CD4-positive, alpha-beta T cell treated with Interleukin-4 for 4 hours (primary cell): ENCODE measurements at regions not wholly inside any gene's neighbourhood (a gene's known extent, or its start where the extent isn't known, plus 50 kb on each side); places are given as distances from the start of the nearest gene placed in this dataset.
"Not testable (repeated sequence)": the region's sequence is repeated elsewhere in the genome, so short reads cannot be mapped to it uniquely, and the experiment has no call there.

Experiments
- DNase-seq: peaks from one replicate; pipeline ENCODE4 v3.0.0-alpha.2; 2020

DNA sequence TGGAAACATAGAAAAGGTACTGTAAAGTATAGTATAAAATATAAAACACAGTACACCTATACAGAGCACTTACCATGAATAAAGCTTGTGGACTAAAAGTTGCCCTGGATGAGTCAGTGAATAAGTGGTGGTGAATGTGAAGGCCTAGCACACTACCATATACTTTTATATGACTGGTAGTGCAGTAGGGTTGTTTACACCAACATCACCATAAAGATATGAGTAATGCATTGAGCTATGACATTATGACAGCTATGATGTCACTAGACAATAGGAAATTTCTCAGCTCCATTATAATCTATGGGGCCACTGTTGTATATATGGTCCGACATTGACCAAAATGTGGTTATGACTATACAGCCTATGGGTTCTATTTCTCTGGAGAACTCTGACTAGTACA, 291.8 kb upstream of the ACTBL2 start:
- no peak for DNase-seq

DNA sequence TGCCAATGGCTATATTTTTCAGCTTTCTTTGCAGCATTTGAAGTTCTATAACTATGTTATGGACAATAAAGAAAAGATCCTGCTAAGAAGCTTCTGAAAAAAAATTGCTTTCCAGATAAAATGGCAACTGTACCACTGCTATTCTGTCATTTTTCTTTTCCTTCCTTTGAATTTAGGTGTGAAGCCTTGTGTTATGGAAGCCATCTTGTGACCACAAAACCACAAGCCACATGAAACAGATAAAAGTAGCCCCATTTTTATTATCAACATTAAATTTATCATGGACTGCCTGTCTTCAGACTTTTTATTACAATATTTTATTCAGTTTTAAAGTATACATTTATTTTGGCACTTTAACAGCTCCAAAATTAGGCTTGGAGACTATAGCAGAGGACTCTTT, 289.9 kb upstream of the ACTBL2 start:
- no peak for DNase-seq

DNA sequence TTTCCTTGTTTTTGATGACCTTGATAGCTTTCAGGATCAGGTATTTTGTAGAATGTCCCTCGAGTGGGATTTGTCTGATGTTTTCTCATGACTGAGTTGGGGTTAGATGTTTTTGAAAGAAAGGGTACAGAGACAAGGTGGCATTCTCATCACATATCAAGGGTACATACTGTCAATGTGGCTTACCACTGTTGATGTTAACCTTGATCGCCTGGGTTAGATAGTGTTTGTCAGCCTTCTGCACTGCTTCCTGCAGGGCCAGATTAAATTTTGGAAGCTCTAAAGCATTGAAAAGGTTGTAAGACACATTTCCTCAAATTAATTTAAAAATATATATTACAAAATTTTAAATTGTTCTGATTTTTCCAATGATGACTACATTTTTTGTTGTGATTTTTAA, 287.4 kb upstream of the ACTBL2 start:
- no peak for DNase-seq

DNA sequence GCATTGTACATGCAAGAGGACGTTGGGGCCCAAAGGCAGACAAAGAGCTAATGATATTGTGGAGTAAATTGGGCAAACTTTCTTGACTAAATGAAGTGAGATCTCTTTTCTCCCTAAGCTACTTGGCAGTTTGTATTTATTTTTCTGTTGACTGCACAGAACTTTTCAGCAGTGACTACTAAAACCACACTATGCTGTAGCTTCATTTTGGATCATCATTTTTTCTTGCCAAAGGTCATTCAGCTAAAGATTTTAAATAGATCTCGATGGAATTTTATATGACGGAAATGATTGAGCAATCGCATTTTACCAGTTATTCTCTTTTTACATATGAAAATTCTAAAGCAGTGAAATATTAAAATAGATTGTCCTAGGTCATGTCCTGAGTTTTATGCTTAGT, 286.1 kb upstream of the ACTBL2 start:
- DNase-seq, result no peak

DNA sequence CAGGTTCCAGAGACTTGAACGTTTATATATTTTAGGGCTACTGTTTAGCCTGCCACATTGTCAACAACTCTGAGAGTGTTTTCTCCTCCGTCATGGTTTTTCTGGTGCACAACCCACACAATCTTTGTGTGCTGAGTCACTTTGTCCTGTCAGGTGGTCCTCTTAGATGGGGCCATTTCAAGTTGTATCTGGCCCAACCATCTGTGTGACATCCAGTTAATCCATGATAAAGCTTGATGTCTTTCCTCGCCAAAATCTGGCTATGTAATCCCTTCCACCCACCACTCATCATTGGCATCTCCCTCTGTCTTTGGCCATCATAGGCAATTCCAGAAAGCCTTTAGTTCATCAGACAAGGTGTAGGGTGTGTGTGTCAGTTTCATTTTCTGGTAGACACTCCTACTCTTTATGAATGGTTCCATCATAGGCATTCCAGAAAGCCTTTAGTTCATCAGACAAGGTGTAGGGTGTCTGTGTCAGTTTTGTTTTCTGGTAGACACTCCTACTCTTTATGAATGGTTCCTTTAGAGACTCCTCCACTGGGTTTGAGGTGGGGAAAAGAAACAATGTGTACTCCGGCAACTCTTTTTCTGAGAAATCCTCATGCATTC, 282.0 kb upstream of the ACTBL2 start:
- DNase-seq, result no peak

DNA sequence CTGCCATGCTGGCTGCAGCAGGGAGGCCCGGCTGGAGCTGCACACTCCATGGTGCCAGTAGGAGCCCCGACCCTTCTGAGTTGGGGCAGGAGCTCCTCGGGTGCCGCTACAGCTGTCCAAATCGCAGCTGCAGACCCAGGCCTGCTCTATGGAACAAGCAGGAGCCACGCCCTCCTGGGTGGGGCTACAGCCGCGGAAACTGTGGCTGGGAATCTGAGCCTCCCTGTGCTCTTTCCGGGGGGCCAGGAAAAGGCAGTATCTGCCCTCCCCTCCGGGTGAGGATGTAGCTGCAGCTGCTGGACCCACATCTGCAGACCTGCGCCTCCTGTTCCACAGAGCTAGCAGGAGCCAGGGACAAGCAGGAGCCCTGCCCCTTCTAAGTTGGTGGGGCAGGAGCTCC, 278.9 kb upstream of the ACTBL2 start:
- DNase-seq, result no peak

DNA sequence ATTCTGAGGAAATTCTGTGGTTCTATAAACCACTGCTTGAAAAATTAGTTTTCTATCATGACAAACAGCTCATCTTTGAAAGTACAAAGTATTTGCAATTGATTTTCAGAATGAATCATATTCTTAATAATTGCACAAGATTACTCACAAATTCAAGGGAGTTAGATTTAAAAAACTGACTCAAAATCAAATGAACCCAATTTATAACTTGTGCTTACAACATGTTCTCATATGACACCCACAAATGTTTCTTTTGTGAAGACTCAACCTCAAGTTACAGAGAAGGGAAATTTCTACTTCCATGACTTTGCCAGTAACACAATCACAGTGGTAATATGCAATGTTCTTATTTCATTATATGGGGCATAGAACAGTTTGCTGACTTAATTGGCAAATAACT, 272.0 kb upstream of the ACTBL2 start:
- DNase-seq, result no peak

DNA sequence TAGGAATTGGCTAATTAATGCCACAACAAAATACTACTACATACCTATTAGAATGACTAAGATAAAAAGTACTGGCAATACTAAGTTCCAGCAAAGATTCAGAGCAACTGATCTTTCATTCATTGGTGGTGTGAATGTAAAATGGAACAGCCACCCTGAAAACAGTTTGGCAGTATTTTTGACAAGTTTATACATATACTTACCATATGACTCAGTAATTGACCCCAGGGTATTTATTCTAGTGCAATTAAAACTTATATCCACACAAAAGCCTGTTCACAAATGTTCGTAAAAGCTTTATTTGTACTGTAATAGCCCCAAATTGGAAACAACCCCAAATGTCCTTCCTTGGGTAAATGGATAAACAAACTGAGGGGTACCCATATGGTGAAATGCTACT, 270.8 kb upstream of the ACTBL2 start:
- DNase-seq, result no peak

DNA sequence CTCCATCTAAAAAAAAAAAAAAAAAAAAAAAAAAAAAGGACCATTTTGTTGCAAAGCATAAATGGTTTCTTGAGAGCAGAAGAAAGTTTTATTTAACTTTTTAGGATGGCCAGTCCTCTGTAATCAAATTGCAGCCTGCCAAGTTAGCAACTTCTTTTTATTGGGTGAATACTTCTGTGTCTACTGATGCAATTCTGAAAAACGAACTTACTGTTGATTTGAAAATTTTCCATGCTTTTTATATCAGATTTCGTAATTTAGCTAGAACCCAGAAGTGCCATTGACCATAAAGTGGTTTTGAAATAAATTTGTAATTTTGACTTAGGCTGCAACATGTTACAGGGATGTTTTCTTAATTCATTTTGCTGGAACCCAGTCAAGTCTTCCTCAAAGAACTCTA, 269.1 kb upstream of the ACTBL2 start:
- DNase-seq, result no peak

DNA sequence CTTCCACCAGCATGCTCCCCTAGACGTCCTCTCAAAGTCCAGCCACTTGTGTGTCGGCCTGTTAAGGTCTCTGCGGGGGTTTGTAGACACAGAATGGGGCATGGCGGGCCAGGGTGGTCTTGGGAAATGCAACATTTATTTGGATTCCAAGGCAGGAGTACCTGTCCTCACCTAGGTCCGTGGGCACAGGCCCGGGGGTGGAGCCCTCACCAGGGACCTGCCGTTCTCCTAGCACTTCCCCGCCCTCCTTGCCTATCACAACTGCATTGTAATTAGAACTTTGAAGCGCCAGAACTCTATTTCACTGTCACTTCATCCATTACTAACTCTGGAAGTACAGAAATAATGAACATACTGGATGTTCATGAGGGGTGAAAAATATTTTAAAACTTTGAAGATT, 268.3 kb upstream of the ACTBL2 start:
- no peak for DNase-seq

DNA sequence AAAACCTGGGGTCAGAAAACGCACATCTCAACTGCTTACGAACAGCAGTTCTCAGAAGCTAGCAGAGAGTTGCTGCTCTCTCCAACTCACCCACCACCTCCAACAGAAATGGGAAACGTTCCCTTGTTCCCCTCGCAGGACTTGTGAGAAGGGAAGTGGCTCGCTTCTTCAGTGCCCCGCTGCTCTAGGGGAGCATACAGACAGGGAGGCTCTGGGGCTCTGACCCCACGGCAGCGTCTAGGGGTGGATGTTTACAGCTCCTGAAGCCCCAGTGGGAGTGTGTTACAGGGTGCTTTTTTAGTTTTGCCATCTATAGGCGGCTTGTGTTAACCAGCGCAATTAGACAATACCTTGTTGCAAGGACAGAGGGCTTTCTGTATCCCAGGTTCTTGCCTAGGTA, 267.7 kb upstream of the ACTBL2 start:
- no peak for DNase-seq

DNA sequence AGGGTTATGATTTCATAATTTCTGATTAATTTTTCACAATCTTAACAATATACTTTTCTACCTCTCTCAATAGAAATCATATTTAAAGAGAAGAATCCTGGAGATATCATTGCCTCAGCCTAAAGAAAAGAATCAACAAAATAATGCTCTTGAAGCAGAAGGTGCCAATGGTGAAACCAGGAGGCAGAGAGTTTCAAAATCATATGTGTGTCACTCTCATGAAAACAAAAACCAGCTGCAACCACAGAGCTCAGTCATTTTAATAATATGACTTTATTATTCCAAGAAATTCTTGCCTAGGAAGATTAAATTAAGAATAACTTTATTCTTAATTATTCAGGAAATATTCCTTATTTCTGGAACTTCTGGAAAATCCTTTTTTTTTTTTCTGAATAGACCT, 266.8 kb upstream of the ACTBL2 start:
- no peak for DNase-seq

DNA sequence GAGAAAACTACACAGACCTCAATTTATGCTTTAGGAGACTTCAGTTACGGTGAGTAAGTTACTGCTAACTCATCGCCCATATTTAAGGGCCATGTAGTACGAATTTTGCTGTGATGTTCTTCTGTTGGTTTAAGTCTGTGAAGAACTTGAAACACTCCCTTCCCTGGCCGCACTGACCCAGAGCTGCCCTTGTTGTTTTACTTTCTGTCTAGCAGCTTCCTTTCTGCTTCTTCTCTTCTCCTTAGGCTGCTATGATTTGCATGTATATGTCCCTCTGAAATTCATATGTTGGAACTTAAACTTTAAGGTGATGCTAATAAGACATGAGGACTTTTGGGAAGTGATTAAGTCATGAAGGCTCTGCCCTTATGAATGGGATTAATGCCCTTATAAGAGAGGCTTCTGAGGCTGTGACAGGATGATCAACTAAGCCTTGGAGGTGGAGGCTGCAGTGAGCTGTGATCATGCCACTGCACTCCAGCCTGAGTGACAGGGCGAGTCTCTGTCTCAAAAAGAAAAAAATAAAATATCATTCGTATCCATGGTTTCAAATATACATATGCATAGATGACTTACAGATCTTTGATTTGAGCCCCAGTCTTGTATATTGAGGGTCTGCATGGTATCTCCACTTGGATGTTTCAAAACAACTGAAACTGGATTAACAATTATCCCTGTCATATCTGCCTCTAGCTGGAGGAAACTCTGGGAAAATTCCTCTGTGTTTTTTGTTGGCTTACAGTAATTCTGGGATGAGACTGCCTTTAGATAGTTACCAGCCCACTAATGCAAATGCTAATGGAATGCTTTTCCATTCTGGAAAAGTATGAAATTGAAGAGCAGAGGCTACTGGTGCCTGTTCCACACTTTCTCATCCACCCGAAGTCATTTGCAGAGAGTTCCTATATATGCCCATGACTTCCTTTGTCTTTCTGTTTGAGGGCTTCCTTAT, 263.4 kb upstream of the ACTBL2 start:
- no peak for DNase-seq

DNA sequence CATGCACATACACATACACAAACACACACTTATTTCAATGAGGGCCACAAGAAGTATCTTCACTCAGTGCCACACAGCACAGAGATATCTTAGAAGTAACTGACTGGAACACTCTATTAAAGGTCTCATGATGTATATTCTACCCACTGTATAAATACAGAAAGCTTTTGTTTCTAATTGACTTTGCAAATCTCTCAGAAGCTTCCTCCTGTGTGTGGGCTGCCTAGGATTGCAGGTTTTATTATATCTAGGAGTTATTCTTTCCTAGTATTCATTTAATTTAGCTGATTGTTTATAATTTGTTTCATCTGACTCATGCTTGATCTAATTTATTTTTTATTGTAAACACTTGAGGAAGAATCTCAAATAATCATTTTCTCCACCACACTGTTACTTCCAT, 262.4 kb upstream of the ACTBL2 start:
- DNase-seq, result no peak

DNA sequence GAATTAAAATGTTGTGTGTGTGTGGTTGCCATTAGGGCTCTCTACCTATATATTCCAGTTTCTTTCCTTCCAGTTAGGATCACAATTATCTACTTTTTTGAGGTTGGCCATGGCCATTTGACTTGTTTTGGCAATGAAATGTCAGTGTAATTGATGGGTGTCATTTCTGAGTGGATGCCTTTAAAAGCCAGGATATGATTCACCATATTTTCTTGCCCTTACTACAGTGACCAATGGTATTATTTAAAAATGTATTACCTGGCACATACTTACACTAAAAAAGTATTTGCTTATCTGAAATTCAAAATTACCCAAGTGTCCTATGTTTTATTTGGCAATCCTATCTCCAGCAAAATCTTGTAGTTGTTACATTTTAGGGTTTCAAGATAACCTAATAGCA, 258.7 kb upstream of the ACTBL2 start:
- no peak for DNase-seq

DNA sequence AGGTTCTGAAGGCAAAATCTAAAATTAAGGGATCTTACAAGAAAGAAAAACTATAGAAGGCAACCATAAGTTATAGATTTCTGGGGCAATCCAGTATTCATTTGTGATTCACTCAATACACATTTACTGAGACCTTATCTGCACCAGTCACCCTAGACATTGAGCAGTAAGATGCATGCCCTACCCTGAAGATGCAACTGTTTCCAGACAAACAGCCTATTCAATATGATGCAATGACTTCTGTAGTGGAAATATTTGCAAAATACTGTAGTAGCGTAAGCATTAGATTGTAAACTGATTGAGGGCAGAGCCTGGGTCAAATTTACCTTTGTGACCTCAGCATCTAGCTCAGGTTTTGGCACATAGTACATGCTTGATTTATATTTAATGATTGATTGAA, 256.2 kb upstream of the ACTBL2 start:
- DNase-seq, result no peak

DNA sequence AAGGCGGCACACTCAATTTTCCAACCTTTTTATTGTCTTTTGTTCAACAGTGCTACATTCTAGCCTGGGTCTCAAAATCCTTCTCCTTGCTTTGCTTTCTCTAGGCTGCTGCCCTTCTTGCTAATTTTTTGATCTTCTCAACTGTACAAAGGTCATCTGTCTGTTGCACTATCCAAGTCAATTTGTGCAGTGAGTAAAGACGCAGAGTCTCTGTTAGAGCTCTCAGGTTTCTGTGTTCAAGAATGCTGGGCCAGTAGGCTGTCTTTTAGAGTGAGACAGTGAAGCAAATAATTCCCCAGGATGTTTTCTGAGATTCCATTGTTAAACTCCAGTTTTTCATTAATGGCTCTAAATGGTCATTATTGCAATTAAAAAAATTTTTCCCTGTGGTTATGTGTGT, 255.7 kb upstream of the ACTBL2 start:
- DNase-seq, result no peak

DNA sequence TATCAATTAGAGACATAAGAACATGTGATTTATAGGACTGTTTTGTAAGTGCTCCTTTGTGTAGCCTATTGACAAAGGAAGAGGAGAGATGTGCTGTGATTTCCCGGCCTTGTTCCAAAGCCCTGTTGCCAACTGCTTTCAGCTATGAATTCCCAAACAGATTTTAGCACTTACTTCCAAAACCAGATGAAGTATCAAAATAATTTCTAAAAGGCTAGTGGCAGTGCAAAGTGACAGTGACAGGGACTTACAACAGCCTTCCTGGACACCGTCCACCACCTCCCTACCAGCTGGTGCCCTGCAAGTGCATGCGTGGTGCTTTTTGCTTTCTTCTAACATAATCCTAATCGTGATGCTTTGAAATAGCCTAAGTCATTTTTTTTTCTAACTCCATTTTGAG, 254.1 kb upstream of the ACTBL2 start:
- no peak for DNase-seq

DNA sequence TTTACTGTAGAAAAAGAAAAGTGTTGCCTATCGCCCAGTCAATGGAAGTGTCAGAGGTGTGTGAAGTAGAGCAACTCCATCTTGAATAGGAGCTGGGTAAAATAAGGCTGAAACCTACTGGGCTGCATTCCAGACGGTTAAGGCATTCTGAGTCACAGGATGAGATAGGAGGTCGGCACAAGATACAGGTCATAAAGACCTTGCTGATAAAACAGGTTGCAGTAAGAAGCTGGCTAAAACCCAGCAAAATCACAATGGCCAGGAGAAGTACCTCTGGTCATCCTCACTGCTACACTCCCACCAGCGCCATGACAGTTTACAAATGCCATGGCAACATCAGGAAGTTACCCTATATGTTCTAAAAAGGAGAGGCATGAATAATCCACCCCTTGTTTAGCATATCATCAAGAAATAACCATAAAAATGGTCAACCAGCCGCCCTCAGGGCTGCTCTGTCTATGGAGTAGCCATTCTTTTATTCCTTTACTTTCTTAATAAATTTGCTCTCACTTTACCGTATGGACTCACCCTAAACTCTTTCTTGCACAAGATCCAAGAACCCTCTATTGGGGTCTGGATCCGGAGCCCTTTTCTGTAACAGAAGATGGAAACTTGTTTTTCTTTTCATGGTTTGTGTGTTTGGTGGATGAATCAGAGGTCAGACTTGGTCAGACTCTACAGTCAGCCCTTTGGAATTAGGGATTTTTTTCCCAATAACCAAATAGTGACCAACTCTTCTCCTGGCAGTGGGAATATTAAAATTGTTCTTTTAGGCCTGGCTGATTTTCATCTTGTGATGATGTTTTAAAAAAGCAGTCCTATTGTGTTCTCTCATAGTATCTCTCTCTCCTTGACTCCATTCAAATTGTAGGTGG, 252.9 kb upstream of the ACTBL2 start:
- DNase-seq, result not testable (repeated sequence)

DNA sequence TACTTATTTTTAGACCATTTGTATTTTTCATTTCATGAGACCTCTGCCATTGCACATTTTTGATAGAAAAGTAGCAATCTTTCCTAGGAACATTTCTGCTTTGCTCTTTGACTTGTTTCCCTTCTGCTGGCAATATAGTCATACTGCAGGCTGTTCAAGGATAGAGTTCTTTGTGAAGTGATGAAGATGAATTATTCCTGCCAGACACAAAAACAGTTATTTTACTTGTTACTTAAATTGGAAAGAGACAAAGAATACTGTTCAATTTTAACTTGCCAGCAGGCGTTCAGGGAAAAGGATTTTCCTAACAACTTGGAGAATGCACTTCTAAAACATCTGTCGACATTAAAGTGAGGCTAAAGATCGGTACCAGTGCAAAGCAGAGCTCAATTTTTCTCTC, 251.7 kb upstream of the ACTBL2 start:
- DNase-seq, result no peak

DNA sequence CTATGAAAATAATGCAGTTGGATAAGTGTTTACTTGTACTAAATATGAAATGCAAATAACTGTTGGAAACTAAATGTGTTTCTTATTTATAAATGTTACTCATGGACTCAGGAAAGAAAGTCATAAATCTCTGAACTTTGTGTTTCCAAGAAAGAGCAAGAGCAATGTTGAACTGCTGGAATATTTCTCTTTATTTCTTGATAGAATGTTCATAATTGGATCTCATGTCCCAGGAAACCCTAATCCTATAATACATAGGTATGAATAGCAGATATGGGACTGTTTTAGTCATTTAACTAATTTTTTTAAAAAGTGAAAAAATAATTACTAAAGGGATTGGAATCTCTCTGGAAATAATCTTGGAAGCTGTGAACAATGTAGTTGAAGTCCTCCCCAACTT, 245.0 kb upstream of the ACTBL2 start:
- DNase-seq, result no peak

DNA sequence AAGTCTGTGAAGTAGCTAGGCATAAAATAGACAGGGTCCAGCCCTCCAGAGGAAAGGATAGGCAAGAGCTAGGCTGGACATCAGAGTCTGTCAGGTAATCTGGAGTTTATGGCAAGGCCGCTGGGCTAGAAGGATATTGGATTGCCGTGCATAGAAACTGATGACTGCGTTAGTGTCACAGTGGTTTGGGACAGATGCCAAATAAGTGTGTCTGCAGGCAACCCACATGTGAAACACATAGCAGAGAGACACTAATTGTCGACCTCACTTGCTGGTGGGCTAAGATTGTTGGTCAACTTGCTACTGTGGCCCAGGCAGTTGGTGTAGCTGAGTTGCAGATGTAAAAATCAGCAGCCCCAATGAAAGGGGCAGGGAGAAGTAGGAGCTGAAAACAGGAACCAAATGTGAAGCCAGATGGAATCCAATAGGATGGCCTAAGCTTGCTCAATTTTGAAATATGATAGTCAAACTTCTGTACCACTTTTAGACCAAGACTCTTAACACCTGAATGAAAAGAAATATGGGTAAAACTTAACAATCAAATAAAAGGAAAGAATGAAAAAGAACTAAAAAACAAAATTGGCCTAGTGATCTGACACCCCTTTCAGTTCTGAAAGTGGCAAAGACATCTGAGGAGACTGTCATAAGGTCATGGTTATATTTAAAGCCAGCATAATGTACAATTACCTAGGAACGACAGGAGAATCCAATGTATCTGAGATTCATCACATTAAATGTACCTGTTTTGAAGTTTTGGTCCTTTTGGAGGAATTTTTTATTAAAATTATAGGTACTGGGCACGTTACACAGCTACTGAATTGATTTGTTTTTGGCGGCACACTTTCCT, 243.3 kb upstream of the ACTBL2 start:
- DNase-seq, result no peak

DNA sequence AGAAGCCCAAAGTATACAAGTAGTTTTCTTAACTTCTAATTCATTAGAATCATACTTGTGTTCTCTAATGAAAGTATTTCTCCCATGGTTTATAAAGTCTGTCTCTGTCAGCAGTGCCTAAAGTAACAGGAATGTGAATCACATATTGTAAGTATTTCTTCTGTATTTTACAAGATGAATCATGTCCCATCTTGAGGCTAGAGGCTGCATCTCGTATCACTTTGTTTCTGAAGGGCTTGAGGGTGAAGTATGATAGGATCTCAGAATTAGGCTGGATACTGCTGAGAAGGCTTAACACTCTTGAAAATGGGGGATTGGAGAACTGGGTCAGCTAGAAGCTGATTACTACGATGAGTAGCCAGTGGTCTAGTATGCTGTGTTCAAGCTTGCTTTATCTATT, 242.2 kb upstream of the ACTBL2 start:
- DNase-seq, result no peak
